ENCODE measurements at regions not wholly inside any gene's neighbourhood (a gene's known extent, or its start where the extent isn't known, plus 50 kb on each side); places are given as distances from the start of the nearest gene placed in this dataset.

DNA sequence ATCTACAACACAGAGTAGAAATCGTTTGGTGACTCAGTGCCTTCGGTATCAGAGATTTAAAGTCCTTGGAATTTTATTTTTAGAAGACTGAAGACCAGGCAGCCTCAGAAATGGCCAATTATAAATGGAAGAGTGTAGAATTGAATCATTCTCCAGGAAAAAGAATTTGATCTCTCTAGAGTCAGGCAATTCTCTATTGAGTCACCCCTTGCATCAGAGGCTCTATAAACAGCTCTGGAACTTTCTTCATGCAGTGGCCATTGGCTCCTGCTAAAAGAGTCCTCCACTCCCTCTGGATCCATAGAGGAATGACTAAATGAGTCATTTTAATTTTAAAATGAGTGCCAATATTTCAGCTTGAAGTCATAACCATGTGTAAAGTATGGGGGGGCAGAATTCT lies 816.2 kb downstream of the TDRD15 start:
- TF ChIP-seq JUNB (IDR thresholded peaks at IDR 0.05) (no peak), EP300 (IDR thresholded peaks at IDR 0.05) (no peak), FOSB (CRISPR knock-in tag; IDR thresholded peaks at IDR 0.05) (no peak), KDM5A (IDR thresholded peaks at IDR 0.05) (no peak), ZFP36 (IDR thresholded peaks at IDR 0.05; ENCODE audit: borderline replicate concordance, partially characterized antibody) (no peak), MAFK (IDR thresholded peaks at IDR 0.05; ENCODE audit: partially characterized antibody) (no peak)
- TF ChIP-seq, protein P1, sequence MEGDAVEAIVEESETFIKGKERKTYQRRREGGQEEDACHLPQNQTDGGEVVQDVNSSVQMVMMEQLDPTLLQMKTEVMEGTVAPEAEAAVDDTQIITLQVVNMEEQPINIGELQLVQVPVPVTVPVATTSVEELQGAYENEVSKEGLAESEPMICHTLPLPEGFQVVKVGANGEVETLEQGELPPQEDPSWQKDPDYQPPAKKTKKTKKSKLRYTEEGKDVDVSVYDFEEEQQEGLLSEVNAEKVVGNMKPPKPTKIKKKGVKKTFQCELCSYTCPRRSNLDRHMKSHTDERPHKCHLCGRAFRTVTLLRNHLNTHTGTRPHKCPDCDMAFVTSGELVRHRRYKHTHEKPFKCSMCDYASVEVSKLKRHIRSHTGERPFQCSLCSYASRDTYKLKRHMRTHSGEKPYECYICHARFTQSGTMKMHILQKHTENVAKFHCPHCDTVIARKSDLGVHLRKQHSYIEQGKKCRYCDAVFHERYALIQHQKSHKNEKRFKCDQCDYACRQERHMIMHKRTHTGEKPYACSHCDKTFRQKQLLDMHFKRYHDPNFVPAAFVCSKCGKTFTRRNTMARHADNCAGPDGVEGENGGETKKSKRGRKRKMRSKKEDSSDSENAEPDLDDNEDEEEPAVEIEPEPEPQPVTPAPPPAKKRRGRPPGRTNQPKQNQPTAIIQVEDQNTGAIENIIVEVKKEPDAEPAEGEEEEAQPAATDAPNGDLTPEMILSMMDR (IDR thresholded peaks at IDR 0.05) = no peak
